Heart right ventricle (tissue), 16 donors: ENCODE measurements at regions not wholly inside any gene's neighbourhood (a gene's known extent, or its start where the extent isn't known, plus 50 kb on each side); places are given as distances from the start of the nearest gene placed in this dataset.
A peak's percentile ranks its signal among the peaks of the same experiment; 100 is the strongest.

Experiments used
- ATAC-seq, 8 donors: fragments of 200-7000 bp; cut with Tn5 transposase; one replicate each; pipeline ENCODE4 v1.9.1; 2020; ENCODE audit warnings: mild to moderate bottlenecking in 8 of 8, moderate library complexity in 8 of 8, moderate number of reproducible peaks in 1 of 8
- DNase-seq, 2 donors: peaks; one replicate each; pipeline ENCODE4 v3.0.0-alpha.2; 2020
- H3K27ac ChIP-seq, 10 donors: fragments of 200-600 bp; sonication (generic) in 2 of 10; one replicate each; pipeline versions ENCODE4 v1.5.0 to v1.8.0; 2020 to 2022; ENCODE audit warnings: mild to moderate bottlenecking in 3 of 10
- H3K27me3 ChIP-seq, 7 donors: fragments of 200-600 bp; one replicate each; pipeline ENCODE4 v1.8.0; 2021 to 2022; ENCODE audit warnings: mild to moderate bottlenecking in 2 of 7
- H3K36me3 ChIP-seq, 9 donors: fragments of 200-600 bp; sonication (generic) in 1 of 9; one replicate each; pipeline versions ENCODE4 v1.5.0 to v1.8.0; 2020 to 2022; ENCODE audit warnings: mild to moderate bottlenecking in 2 of 9
- H3K4me1 ChIP-seq, 9 donors: fragments of 200-600 bp; sonication (generic) in 1 of 9; one replicate each; pipeline versions ENCODE4 v1.5.0 to v1.8.0; 2020 to 2022; ENCODE audit warnings: mild to moderate bottlenecking in 4 of 9
- H3K4me3 ChIP-seq, 10 donors: fragments of 200-600 bp; sonication (generic) in 2 of 10; one replicate each; pipeline versions ENCODE4 v1.5.0 to v1.8.0; 2020 to 2022; ENCODE audit warnings: mild to moderate bottlenecking in 7 of 10, moderate library complexity in 2 of 10
- H3K9me3 ChIP-seq, 11 donors: fragments of 200-600 bp in 10 of 11; sonication (generic) in 2 of 11; one replicate each; pipeline versions ENCODE4 v1.5.0 to v1.8.0; 2013 to 2022; ENCODE audit warnings: mild to moderate bottlenecking in 2 of 11, control low read depth in 1 of 11, moderate library complexity in 1 of 11
- WGBS, 2 donors: extraction: QIAGEN DNeasy Blood & Tissue Kit; methylation state at CpG; one replicate each; pipeline ENCODE4 v1.1.7; 2013; ENCODE audit warnings: inconsistent platforms in 1 of 2; 5-methylcytosine and 5-hydroxymethylcytosine counted together
- intact Hi-C, 10 donors: fragments of 100-400 bp; cut with DNase I; formaldehyde crosslinking; loops; one replicate each; pipeline versions ENCODE4 v1.11.1 to v1.14.2; 2022
- TF ChIP-seq, protein P1 (sequence below), 9 donors: fragments of 200-600 bp; sonication (generic) in 2 of 9; IDR thresholded peaks; one replicate each; pipeline versions ENCODE4 v1.5.0 to v1.8.0; 2021 to 2022; ENCODE audit warnings: antibody characterized with exemption in 9 of 9, mild to moderate bottlenecking in 5 of 9, moderate library complexity in 1 of 9
- donor health status: Arrhythmogenic right ventricular cardiomyopathy.
- donor health status: ischemic (EF 13 %, LVEDD 7.1; RV severe dilation, severe dysfunction).
- donor health status: healthy with polysubstance abuse.
- donor health status: DM: no; HTN: yes; CAD: no.
- donor health status: DM: no; HTN: no; CAD: no.
- donor health status: ischemic (EF 25% LVEDD 6.9; RV normal size, moderate dysfunction).
- donor health status: ischemic (EF 25% LVEDD 5.7; RV mildly dilated, moderate dysfunction).
- donor health status: healthy.
- donor health status: DM: yes; HTN: yes; CAD: no.
- donor health status: Ischemic cardiomyopathy.
- donor health status: ischemic (EF 35%, LVEDD 5.7; RV mildly dilated, moderate dysfunction).
- donor health status: nonischemic (EF 11% LVEDD 7.7; RV severe dilation, severe dysfunction).
- donor health status: DM: yes; HTN: yes; CAD: no.
- donor health status: PGD.
- donor health status: ischemic (EF 29% LVEDD 5.4; RV normal size, mild dysfunction).
- donor health status: nonischemic (EF 23%, LVEDD 6.1; RV moderate dilation, normal function).

DNA sequence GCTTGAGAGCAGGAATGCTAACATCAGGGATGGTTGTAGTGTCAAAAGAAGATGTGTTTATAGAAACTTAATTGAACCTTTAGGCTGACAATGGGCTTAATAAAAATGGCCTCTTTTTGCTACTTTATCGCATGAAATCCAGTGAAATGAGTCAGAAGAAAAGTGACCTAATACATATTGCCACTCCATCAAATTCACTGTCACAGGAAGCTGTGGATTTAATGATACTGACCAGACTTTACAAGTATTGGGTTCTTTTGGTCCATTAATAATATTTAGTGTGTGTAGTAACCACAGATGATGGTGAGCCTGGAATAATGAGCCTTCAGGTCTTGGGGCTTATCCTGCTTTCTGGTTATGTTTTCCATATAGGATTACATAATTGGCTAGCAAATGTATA is 231.8 kb upstream of the GMDS start:
- ATAC-seq, result no peak
- peak overlapping the region in 2 of 10 donors; percentile 35 to 51 for H3K27ac ChIP-seq
- WGBS, 2 donors, result 96 to 97% methylated on average over 1 of the region's 1 CpG

DNA sequence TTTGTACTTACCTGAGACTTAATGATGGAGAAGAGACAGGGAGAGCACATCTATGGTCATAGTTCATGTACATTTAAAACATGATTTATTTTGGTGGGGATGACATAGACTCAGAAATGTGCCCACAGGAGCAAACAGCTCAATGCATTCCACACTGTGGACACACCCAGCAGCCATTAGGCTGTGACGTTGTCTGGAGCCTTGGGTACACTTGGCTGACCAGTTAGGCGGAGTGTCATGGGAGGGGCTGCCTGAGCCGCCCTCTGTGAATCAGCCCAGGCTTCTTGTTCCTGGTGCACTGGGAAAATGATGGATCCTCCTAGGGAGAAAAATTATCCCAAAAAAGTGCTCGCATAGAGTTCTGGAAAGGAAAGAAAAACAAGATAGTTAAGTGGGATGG is 231.0 kb upstream of the GMDS start:
- no peaks in the 10 kb centered on the region for H3K36me3 ChIP-seq
- TF ChIP-seq, protein P1, sequence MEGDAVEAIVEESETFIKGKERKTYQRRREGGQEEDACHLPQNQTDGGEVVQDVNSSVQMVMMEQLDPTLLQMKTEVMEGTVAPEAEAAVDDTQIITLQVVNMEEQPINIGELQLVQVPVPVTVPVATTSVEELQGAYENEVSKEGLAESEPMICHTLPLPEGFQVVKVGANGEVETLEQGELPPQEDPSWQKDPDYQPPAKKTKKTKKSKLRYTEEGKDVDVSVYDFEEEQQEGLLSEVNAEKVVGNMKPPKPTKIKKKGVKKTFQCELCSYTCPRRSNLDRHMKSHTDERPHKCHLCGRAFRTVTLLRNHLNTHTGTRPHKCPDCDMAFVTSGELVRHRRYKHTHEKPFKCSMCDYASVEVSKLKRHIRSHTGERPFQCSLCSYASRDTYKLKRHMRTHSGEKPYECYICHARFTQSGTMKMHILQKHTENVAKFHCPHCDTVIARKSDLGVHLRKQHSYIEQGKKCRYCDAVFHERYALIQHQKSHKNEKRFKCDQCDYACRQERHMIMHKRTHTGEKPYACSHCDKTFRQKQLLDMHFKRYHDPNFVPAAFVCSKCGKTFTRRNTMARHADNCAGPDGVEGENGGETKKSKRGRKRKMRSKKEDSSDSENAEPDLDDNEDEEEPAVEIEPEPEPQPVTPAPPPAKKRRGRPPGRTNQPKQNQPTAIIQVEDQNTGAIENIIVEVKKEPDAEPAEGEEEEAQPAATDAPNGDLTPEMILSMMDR (IDR thresholded peaks at IDR 0.05), result no peak
- intact Hi-C loops, result loop anchor here in 1 of 10 donors (10.0 kb wide), 1 partner anchor 158 kb away; no protein-coding TSS in a partner anchor
- no peak overlapping the region for H3K4me3 ChIP-seq
- H3K27ac ChIP-seq, result no peak overlapping the region
- ATAC-seq (no peak), DNase-seq (no peak)
- H3K27me3 ChIP-seq, result no peaks in the 10 kb centered on the region
- WGBS, 2 donors, result 60 to 74% methylated on average over 4 of the region's 4 CpGs
- H3K4me1 ChIP-seq, result peaks cover 0 to 34% (median 24%) of the 10 kb centered on the region in 9 donors
- H3K9me3 ChIP-seq, result no peaks in the 10 kb centered on the region

More for the DNA sequence above, 231.8 kb upstream of the GMDS start:
- intact Hi-C loops, result loop anchor here in 1 of 10 donors (10.0 kb wide), 1 partner anchor 158 kb away; no protein-coding TSS in a partner anchor
- Histone ChIP-seq H3K36me3 (no peaks in the 10 kb centered on the region), H3K9me3 (peaks cover 0 to 4% (median 0%) of the 10 kb centered on the region in 11 donors), H3K27me3 (no peaks in the 10 kb centered on the region), H3K4me1 (peaks cover 0 to 36% (median 24%) of the 10 kb centered on the region in 9 donors), H3K4me3 (no peak overlapping the region)
- TF ChIP-seq, protein P1 (IDR thresholded peaks at IDR 0.05), result no peak
- DNase-seq, result no peak

DNA sequence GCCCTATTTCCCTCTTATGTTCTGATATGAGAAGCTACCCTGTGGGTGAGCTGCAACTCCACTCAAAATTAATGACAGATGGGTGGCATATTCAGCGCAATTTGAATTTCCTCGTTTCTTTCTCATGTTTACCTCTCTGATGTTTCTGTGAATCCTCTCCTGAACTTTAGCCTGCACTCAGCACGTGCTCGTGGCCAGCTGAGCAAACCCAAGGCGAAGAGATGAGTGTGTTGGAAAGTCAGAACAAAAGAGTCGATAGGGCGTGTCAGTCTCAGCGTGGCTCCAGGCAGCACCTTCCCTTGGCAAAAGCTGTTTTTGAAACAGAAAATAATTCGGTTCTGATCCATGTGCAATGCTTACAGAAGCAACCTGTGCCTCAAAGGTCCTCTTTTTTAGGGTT is 226.1 kb upstream of the GMDS start:
- TF ChIP-seq, protein P1 (IDR thresholded peaks at IDR 0.05), result no peak
- WGBS, 2 donors, result 94 to 95% methylated on average over 9 of the region's 9 CpGs
- peaks cover 0 to 3% (median 0%) of the 10 kb centered on the region in 7 donors for H3K27me3 ChIP-seq

DNA sequence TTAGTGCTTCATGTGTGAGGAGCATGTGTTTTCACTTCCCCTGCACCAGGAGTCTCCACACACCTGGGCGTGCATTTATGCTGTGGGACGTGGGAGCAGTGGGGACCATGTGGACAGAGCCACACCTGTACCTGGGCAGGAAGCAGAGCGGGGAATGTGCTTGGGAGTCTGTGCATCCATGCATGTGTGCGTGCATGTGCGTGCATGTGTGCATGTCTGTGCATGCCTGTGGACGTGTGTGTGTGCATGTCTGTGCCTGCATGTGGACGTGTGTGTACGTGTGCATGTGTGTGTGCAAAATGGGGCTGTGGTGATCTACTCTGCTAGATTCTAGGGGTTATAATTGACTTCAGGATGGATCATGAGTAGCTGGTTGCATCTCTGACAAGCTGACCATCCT is 224.0 kb upstream of the GMDS start:
- Histone ChIP-seq H3K36me3 (no peaks in the 10 kb centered on the region), H3K4me1 (no peaks in the 10 kb centered on the region), H3K4me3 (no peak overlapping the region), H3K9me3 (no peaks in the 10 kb centered on the region), H3K27ac (no peak overlapping the region), H3K27me3 (peaks cover 0 to 3% (median 0%) of the 10 kb centered on the region in 7 donors)
- TF ChIP-seq, protein P1 (IDR thresholded peaks at IDR 0.05), result no peak
- WGBS, 2 donors, result 92 to 95% methylated on average over 8 of the region's 8 CpGs
- intact Hi-C loops, result no loop called here
- ATAC-seq (no peak), DNase-seq (no peak)

More for the DNA sequence above, 226.1 kb upstream of the GMDS start:
- Histone ChIP-seq H3K27ac (no peak overlapping the region), H3K4me3 (no peak overlapping the region), H3K9me3 (no peaks in the 10 kb centered on the region), H3K36me3 (no peaks in the 10 kb centered on the region), H3K4me1 (no peaks in the 10 kb centered on the region)
- intact Hi-C loops, result loop anchor here in 1 of 10 donors (10.0 kb wide), 1 partner anchor 163 kb away; no protein-coding TSS in a partner anchor
- ATAC-seq, result no peak
- DNase-seq, result no peak
